ENCODE measurements at regions not wholly inside any gene's neighbourhood (a gene's known extent, or its start where the extent isn't known, plus 50 kb on each side); places are given as distances from the start of the nearest gene placed in this dataset.

GRCh38 chr1:94324178-94324544 is 86.8 kb upstream of the ARHGAP29 start:
- no peak for TF ChIP-seq POLR2A (IDR thresholded peaks at IDR 0.05; ENCODE audit: low read depth)
- TF ChIP-seq CTCF (IDR thresholded peaks at IDR 0.05): no peak

Data from esophagus muscularis mucosa (tissue), 3 donors.